HepG2 (cell line): ENCODE measurements at regions not wholly inside any gene's neighbourhood (a gene's known extent, or its start where the extent isn't known, plus 50 kb on each side); places are given as distances from the start of the nearest gene placed in this dataset.

Source experiments
- ISX ChIP-seq: sonication (generic); formaldehyde crosslinking; conservative IDR thresholded peaks from 2 replicates; pipeline ENCODE4 v1.5.0; 2020; ENCODE audit warnings: missing genetic modification reagents
- PCBP2 ChIP-seq: fragments of 200-400 bp; formaldehyde crosslinking; optimal IDR thresholded peaks from 2 replicates; pipeline ENCODE3; 2018; ENCODE audit warnings: low read length, low read depth; ENCODE audit not compliant: poor library complexity, severe bottlenecking
- ZNF124 ChIP-seq: sonication (generic); formaldehyde crosslinking; IDR thresholded peaks from 2 replicates; pipeline ENCODE4 v1.4.0; 2020; ENCODE audit warnings: missing genetic modification reagents
- ZNF816 ChIP-seq: sonication (generic); formaldehyde crosslinking; IDR thresholded peaks from 2 replicates; pipeline ENCODE4 v1.8.0; 2022; ENCODE audit warnings: missing genetic modification reagents, mild to moderate bottlenecking, borderline replicate concordance
- TF ChIP-seq, protein P1 (sequence below): sonication (generic); formaldehyde crosslinking; IDR thresholded peaks from 2 replicates; pipeline ENCODE4 v1.5.1; 2020; ENCODE audit warnings: missing genetic modification reagents, mild to moderate bottlenecking, borderline replicate concordance
- TF ChIP-seq, protein P2 (sequence below): sonication (generic); formaldehyde crosslinking; IDR thresholded peaks from 2 replicates; pipeline ENCODE4 v1.4.0; 2020; ENCODE audit warnings: mild to moderate bottlenecking, low read depth, missing genetic modification reagents

DNA sequence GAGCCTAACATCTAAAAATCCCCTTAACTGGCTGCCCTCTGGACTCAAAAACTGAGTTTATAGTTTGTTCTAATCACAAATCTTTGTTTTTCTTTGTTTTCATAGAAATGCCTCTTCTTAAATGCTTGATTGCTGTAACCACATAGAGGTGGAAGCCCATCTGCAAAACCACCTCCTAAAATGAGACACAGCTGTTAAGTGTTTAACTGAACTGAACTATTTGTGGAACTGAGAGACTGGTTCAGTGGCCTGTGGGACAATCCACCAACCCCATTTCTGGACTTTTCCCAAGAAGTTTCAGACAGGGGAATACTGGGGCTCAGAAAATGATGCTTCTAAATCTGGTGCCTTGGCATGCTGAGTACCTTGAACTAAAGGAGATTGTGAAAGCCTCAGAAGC is 50.9 kb upstream of the TM9SF2 start (continued):
- TF ChIP-seq PCBP2, result no peak
- TF ChIP-seq ZNF816 (CRISPR knock-in tag), result no peak
- TF ChIP-seq, protein P1, sequence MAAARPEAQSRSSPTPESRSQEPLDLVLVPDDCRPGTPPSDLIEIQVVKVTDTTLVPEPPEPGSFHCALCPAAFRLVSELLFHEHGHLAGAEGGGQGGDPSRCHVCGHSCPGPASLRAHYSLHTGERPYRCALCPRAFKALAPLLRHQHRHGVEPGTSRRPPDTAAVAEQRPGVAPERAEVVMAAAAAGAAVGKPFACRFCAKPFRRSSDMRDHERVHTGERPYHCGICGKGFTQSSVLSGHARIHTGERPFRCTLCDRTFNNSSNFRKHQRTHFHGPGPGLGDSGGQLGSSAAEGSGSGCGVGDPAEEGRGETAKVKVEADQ (CRISPR knock-in tag), result no peak
- TF ChIP-seq ISX (CRISPR knock-in tag), result no peak
- TF ChIP-seq, protein P2, sequence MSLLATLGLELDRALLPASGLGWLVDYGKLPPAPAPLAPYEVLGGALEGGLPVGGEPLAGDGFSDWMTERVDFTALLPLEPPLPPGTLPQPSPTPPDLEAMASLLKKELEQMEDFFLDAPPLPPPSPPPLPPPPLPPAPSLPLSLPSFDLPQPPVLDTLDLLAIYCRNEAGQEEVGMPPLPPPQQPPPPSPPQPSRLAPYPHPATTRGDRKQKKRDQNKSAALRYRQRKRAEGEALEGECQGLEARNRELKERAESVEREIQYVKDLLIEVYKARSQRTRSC (CRISPR knock-in tag), result no peak
- TF ChIP-seq ZNF124 (CRISPR knock-in tag), result no peak
